Nephron progenitor cell (in vitro differentiated cells): ENCODE measurements at regions not wholly inside any gene's neighbourhood (a gene's known extent, or its start where the extent isn't known, plus 50 kb on each side); places are given as distances from the start of the nearest gene placed in this dataset.

Source experiments
- DNase-seq: peaks from one replicate; pipeline ENCODE4 v3.0.0; 2021
- H3K27ac Mint-ChIP-seq: 2 replicates; pipeline ENCODE4 v1.8.0; 2021; ENCODE audit warnings: mild to moderate bottlenecking, moderate library complexity, mixed read lengths
- H3K27me3 Mint-ChIP-seq: 2 replicates; pipeline ENCODE4 v1.8.0; 2021; ENCODE audit warnings: mild to moderate bottlenecking, low read depth, mixed read lengths; ENCODE audit not compliant: poor library complexity
- H3K36me3 Mint-ChIP-seq: 2 replicates; pipeline ENCODE4 v1.8.0; 2021; ENCODE audit warnings: low read depth, mixed read lengths
- H3K4me1 Mint-ChIP-seq: 2 replicates; pipeline ENCODE4 v1.8.0; 2021; ENCODE audit warnings: mixed read lengths
- H3K4me3 Mint-ChIP-seq: 2 replicates; pipeline ENCODE4 v1.8.0; 2021; ENCODE audit warnings: mild to moderate bottlenecking, moderate library complexity, mixed read lengths
- H3K9me3 Mint-ChIP-seq: 2 replicates; pipeline ENCODE4 v1.8.0; 2021; ENCODE audit warnings: mild to moderate bottlenecking, moderate library complexity, mixed read lengths
- TF ChIP-seq, protein P1 (sequence below): fragments of 200-600 bp; sonication (generic); IDR thresholded peaks from 2 replicates; pipeline ENCODE4 v1.5.0; 2021; ENCODE audit warnings: antibody characterized with exemption

DNA sequence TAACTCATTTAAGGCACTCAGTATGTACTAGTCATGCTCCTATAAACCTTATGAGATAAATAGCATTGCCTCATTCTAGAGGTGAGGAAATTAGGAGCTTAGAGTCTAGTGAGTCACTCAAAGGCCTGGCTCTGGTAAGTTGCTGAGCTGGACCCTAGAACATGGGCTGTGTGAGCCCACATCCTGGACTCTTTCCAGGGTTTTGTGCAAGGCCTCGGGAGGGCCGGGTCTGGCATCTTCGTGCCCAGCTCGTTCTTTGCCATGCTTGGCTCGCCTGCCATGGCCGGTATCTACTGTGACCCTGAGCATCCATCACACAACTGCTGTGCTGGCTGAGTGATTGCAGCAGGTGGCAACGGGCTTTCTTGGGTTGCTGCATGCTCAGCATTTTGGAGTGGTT lies 168.0 kb downstream of the LPIN1 start:
- no peak overlapping the region for H3K27ac Mint-ChIP-seq
- H3K36me3 Mint-ChIP-seq: no peaks in the 10 kb centered on the region
- TF ChIP-seq, protein P1, sequence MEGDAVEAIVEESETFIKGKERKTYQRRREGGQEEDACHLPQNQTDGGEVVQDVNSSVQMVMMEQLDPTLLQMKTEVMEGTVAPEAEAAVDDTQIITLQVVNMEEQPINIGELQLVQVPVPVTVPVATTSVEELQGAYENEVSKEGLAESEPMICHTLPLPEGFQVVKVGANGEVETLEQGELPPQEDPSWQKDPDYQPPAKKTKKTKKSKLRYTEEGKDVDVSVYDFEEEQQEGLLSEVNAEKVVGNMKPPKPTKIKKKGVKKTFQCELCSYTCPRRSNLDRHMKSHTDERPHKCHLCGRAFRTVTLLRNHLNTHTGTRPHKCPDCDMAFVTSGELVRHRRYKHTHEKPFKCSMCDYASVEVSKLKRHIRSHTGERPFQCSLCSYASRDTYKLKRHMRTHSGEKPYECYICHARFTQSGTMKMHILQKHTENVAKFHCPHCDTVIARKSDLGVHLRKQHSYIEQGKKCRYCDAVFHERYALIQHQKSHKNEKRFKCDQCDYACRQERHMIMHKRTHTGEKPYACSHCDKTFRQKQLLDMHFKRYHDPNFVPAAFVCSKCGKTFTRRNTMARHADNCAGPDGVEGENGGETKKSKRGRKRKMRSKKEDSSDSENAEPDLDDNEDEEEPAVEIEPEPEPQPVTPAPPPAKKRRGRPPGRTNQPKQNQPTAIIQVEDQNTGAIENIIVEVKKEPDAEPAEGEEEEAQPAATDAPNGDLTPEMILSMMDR: no peak
- H3K27me3 Mint-ChIP-seq: no peaks in the 10 kb centered on the region
- peaks cover 7% of the 10 kb centered on the region for H3K4me1 Mint-ChIP-seq
- H3K9me3 Mint-ChIP-seq: peaks cover 11% of the 10 kb centered on the region
- no peak for DNase-seq
- H3K4me3 Mint-ChIP-seq: no peak overlapping the region

DNA sequence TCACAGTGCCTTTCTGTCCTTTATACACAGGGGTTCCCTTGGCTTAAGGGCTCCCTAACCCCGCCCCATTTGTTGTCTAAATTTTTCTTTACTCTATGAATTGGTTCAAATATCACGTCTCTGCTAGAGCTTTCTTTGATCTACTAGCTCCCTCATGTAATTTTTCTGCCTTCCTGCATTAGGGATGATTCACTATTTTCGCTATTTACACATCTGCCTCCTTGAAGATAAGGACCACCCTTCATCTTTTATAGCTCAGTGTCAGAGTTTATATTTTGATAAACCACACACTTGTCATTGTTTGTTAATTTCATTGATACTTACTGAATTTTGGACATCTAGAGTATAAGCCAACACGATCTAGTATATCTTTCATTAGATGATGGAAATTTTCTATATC lies 169.2 kb downstream of the LPIN1 start:
- H3K27ac Mint-ChIP-seq: no peak overlapping the region

DNA sequence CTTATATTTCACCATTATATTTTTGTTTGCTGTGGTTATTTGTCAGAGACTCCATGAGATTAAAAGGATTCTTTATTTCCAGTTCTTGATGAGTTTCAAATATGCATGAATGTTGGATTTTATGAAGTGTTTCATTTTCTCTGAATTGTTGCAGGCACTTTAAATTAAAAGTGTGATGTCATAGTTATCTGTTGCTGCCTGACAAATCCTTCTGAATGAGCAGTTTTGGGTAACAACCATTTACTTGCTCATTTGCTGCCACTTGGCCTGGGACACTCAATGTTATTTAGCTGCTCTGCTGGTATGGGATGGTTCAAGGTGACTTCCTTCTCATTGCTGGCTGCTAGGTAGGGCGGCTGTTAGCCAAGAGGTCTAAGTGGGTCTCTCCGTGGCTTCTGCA lies 173.5 kb downstream of the LPIN1 start:
- H3K9me3 Mint-ChIP-seq: no peaks in the 10 kb centered on the region
- no peaks in the 10 kb centered on the region for H3K36me3 Mint-ChIP-seq
- peaks cover 10% of the 10 kb centered on the region for H3K27me3 Mint-ChIP-seq
- H3K4me3 Mint-ChIP-seq: no peak overlapping the region
- no peak for DNase-seq
- TF ChIP-seq, protein P1: no peak
- H3K4me1 Mint-ChIP-seq: peaks cover 19% of the 10 kb centered on the region
- no peak overlapping the region for H3K27ac Mint-ChIP-seq

More for the DNA sequence above, 169.2 kb downstream of the LPIN1 start:
- Mint-ChIP-seq H3K4me1 (peaks cover 7% of the 10 kb centered on the region), H3K27me3 (peaks cover 5% of the 10 kb centered on the region), H3K36me3 (no peaks in the 10 kb centered on the region), H3K4me3 (no peak overlapping the region), H3K9me3 (peaks cover 11% of the 10 kb centered on the region)
- TF ChIP-seq, protein P1: no peak
- DNase-seq: no peak

DNA sequence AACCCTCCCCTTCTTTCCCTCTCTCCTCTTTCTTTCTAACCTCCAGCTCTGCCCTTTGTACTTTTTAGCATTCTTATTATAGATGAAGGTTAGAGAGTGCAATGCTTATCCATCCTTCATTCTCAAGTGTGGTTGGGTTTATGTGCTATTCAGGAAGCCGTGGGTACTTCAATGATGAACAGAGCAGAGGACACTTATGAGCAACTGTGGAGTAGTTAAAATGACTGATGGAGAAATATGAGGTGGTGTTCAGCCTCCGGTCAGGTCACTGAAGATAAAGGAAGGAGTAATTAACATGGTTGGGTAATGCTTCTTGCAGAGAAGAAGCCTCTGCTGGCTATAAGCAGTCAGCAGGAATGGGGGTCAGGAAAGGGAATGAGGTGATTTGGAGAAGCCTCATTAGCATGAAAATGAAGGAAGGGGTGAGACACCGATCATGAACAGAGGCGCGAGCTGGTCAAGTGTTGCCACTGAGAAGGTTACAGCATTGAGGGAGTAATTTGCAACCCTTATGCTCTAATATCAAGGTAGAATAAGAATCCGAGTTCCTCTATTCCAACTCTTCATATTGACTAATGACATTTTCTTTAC lies 174.7 kb downstream of the LPIN1 start:
- Mint-ChIP-seq H3K27me3 (peaks cover 10% of the 10 kb centered on the region), H3K4me1 (peaks cover 19% of the 10 kb centered on the region), H3K27ac (no peak overlapping the region), H3K36me3 (no peaks in the 10 kb centered on the region), H3K9me3 (no peaks in the 10 kb centered on the region), H3K4me3 (no peak overlapping the region)
- TF ChIP-seq, protein P1: no peak
- DNase-seq: no peak

DNA sequence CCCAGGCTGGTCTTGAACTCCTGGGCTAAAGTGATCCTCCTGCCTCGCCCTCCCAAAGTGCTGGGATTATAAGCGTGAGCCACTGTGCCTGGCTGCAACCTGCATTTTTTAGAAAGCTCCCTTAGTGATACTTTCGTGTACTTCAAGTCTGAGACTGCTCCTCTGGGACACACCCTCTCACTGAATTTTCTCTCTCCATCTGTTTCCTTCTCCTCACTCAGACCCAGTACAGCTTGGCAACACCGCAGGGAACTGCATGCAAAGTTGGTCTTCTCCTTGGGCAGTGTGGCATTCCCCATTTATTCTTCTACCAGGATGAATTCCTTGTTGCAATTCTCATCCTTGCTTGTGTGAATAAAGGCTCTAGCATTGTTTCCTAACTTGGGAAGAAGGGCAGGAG lies 175.9 kb downstream of the LPIN1 start:
- TF ChIP-seq, protein P1: no peak
- no peak overlapping the region for H3K4me3 Mint-ChIP-seq
- no peak overlapping the region for H3K27ac Mint-ChIP-seq
- peaks cover 12% of the 10 kb centered on the region for H3K4me1 Mint-ChIP-seq
- DNase-seq: no peak
- no peaks in the 10 kb centered on the region for H3K36me3 Mint-ChIP-seq
- H3K9me3 Mint-ChIP-seq: no peaks in the 10 kb centered on the region
- H3K27me3 Mint-ChIP-seq: peaks cover 10% of the 10 kb centered on the region

DNA sequence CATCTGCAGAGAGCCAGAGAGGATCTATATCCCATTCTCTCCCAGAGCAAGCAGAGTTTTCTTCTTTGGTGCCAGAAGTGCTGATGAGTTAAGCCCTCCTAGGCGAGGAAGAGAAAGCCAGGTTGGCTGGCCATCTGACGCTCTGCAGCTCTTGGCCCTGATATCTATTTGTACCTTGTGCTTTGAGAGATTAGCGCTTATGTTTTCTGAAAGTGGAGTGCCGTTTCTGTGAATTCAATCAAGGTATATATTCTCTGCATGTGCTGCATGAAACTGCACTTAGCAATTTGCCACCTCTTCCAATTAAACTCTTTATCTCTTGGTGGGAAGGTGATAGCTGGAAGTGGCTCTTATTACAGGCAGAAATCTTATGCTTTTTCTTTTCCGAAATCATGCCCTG lies 177.5 kb downstream of the LPIN1 start:
- DNase-seq: no peak
- Mint-ChIP-seq H3K27me3 (peaks cover 13% of the 10 kb centered on the region), H3K9me3 (no peaks in the 10 kb centered on the region), H3K4me1 (peaks cover 12% of the 10 kb centered on the region), H3K27ac (no peak overlapping the region), H3K36me3 (no peaks in the 10 kb centered on the region), H3K4me3 (no peak overlapping the region)
- TF ChIP-seq, protein P1: no peak
